MCF 10A (cell line): ENCODE measurements at regions not wholly inside any gene's neighbourhood (a gene's known extent, or its start where the extent isn't known, plus 50 kb on each side); places are given as distances from the start of the nearest gene placed in this dataset.
"Not testable (repeated sequence)": the region's sequence is repeated elsewhere in the genome, so short reads cannot be mapped to it uniquely, and the experiment has no call there.

Experiments used
- BruUV-seq: library from RNA; stranded (reverse); fragments of 400-500 nt; replicated peaks from 2 replicates; lab custom pipeline; 2021; lab: Mats Ljungman, UMichigan
- CTCF ChIA-PET: fragments of 300-600 bp; sonication (Branson Sonifier 250); formaldehyde crosslinking; extraction: SDS; loops from one replicate; lab custom pipeline; 2021; ENCODE audit warnings: antibody characterized with exemption, inconsistent platforms; lab: Yijun Ruan, JAX
- POLR2A ChIA-PET: fragments of 300-600, 350-650 bp; sonication (Branson Sonifier 250); formaldehyde crosslinking; extraction: SDS; loops from one replicate; lab custom pipeline; 2020; ENCODE audit warnings: antibody characterized with exemption, inconsistent platforms; lab: Yijun Ruan, JAX
- DNase-seq: peaks from one replicate; pipeline ENCODE4 v3.0.0-alpha.2; 2018; ENCODE audit not compliant: unreplicated experiment
- H3K27ac Mint-ChIP-seq: one replicate; pipeline ENCODE4 v1.8.0; 2022; ENCODE audit warnings: mild to moderate bottlenecking, low read depth, mixed read lengths; ENCODE audit not compliant: unreplicated experiment
- H3K27me3 Mint-ChIP-seq: one replicate; pipeline ENCODE4 v1.8.0; 2022; ENCODE audit warnings: mixed read lengths; ENCODE audit not compliant: insufficient read depth, unreplicated experiment
- H3K36me3 Mint-ChIP-seq: one replicate; pipeline ENCODE4 v1.8.0; 2022; ENCODE audit warnings: mild to moderate bottlenecking, moderate library complexity, mixed read lengths; ENCODE audit not compliant: insufficient read depth, unreplicated experiment
- H3K4me1 Mint-ChIP-seq: one replicate; pipeline ENCODE4 v1.8.0; 2022; ENCODE audit warnings: mixed read lengths; ENCODE audit not compliant: insufficient read depth, unreplicated experiment
- H3K4me3 Mint-ChIP-seq: one replicate; pipeline ENCODE4 v1.8.0; 2022; ENCODE audit warnings: mild to moderate bottlenecking, moderate library complexity, mixed read lengths; ENCODE audit not compliant: unreplicated experiment
- H3K9me3 Mint-ChIP-seq: one replicate; pipeline ENCODE4 v1.8.0; 2022; ENCODE audit warnings: mixed read lengths; ENCODE audit not compliant: unreplicated experiment
- intact Hi-C: fragments of 100-400 bp; cut with micrococcal nuclease; formaldehyde crosslinking; loops from 2 replicates; pipeline ENCODE4 v1.14.1; 2022
- TF ChIP-seq, protein P1 (sequence below): fragments of 200-600 bp; IDR thresholded peaks from one replicate; pipeline ENCODE4 v1.8.0; 2022; ENCODE audit warnings: antibody characterized with exemption, mild to moderate bottlenecking; ENCODE audit not compliant: unreplicated experiment

DNA sequence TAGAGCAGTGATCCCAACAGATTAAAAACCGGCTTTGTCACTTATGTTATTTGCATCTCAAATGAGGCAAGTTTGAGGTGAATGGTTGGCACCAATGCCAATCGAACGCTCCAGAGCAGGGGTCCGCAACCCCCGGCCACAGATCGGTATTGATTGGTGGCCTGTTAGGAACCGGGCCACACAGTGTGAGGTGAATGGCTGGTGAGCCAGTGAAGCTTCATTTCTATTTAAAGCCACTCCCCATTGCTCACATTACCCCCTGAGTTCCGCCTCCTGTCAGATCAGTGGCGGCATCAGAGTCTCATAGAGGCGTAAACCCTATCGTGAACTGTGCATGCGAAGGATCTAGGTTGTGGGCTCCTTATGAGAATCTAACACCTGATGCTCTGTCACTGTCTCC, 132.0 kb downstream of the TMEM182 start:
- Mint-ChIP-seq H3K36me3 (no peaks in the 10 kb centered on the region), H3K4me3 (no peak overlapping the region), H3K9me3 (no peaks in the 10 kb centered on the region), H3K27me3 (no peaks in the 10 kb centered on the region), H3K27ac (no peak overlapping the region), H3K4me1 (peaks cover 15% of the 10 kb centered on the region)
- ChIA-PET CTCF (interaction anchor here (0.8 to 1.6 kb wide), 2 partner anchors 21 to 52 kb away, joined by 3 to 10 read pairs; no protein-coding TSS in a partner anchor), POLR2A (no interaction called here)
- no TSS peak for BruUV-seq
- intact Hi-C loops = no loop called here
- TF ChIP-seq, protein P1, sequence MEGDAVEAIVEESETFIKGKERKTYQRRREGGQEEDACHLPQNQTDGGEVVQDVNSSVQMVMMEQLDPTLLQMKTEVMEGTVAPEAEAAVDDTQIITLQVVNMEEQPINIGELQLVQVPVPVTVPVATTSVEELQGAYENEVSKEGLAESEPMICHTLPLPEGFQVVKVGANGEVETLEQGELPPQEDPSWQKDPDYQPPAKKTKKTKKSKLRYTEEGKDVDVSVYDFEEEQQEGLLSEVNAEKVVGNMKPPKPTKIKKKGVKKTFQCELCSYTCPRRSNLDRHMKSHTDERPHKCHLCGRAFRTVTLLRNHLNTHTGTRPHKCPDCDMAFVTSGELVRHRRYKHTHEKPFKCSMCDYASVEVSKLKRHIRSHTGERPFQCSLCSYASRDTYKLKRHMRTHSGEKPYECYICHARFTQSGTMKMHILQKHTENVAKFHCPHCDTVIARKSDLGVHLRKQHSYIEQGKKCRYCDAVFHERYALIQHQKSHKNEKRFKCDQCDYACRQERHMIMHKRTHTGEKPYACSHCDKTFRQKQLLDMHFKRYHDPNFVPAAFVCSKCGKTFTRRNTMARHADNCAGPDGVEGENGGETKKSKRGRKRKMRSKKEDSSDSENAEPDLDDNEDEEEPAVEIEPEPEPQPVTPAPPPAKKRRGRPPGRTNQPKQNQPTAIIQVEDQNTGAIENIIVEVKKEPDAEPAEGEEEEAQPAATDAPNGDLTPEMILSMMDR = no peak
- DNase-seq = no peak

DNA sequence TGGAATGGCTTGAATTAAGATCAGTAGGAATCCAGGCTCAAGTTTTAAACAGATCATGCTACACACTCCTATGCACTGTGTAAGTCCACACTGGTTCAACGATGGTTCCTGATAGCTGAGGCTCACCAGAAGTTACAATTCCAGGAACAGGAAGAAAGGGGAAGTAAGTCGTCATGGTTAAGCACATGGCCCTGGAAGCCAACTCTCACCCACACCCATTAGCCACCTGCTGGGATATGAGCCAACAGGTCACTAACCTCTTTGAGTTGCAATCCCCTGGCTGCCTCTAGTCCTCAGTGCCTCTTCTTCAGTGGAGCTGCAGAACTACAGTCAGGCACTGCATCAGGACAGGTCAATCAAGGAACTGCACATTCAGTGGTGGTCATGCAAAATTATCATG, 133.5 kb downstream of the TMEM182 start:
- peak; percentile 39 for DNase-seq
- POLR2A ChIA-PET = no interaction called here
- H3K27me3 Mint-ChIP-seq = no peaks in the 10 kb centered on the region
- intact Hi-C loops = no loop called here
- H3K9me3 Mint-ChIP-seq = no peaks in the 10 kb centered on the region
- H3K4me1 Mint-ChIP-seq = peaks cover 15% of the 10 kb centered on the region
- H3K27ac Mint-ChIP-seq = no peak overlapping the region
- TF ChIP-seq, protein P1 = no peak
- no TSS peak for BruUV-seq
- CTCF ChIA-PET = interaction anchor here (0.7 to 1.6 kb wide), 4 partner anchors 22 to 134 kb away, joined by 3 to 5 read pairs (median 4); no protein-coding TSS in a partner anchor
- H3K4me3 Mint-ChIP-seq = no peak overlapping the region
- no peaks in the 10 kb centered on the region for H3K36me3 Mint-ChIP-seq

DNA sequence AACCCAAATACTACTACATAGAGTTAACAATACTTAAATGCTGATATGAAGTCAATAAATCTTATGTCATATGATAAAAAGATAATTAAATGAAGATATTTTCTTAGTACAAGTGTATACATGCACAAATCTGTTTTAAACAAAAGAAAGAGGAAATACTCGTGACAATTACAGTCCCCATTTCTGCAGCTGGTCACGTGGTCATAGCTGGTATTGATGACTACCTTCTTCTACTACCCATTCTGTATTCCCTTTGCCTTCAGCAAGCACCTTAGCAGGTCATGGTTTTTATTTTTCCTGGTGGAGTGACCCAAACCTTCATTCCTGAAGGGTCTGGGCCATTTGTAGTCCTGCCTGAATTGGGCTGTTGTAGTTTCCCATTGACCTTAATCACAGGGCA, 147.4 kb downstream of the TMEM182 start:
- H3K4me1 Mint-ChIP-seq, H3K27ac Mint-ChIP-seq, H3K27me3 Mint-ChIP-seq, H3K9me3 Mint-ChIP-seq, H3K36me3 Mint-ChIP-seq, DNase-seq, POLR2A ChIA-PET, intact Hi-C loops, H3K4me3 Mint-ChIP-seq, BruUV-seq: not testable (repeated sequence)
- CTCF ChIA-PET = interaction anchor here (0.6 kb wide), 1 partner anchor 68 kb away, joined by 3 read pairs; no protein-coding TSS in a partner anchor

DNA sequence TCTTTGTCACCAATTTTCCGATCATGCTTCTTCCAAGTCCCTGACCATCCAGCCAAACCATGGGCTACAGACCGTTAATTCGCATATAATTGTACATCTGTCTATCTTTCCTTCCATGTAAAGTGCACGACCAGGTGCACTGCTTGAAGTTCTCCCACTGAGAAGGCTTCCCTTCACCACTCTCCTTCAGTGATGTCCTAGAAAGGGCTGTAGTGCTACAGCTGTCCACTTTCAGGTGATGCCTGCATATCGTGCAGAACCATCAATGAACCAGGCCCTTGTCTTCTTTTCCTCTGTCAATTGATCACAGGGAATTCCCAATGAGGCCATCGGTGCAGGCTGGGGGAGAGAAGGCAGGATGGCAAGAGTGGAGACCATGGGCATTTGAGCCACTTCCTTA, 148.9 kb downstream of the TMEM182 start:
- Mint-ChIP-seq H3K4me3 (no peak overlapping the region), H3K36me3 (peaks cover 4% of the 10 kb centered on the region), H3K9me3 (no peaks in the 10 kb centered on the region), H3K27ac (no peak overlapping the region), H3K4me1 (peaks cover 5% of the 10 kb centered on the region), H3K27me3 (no peaks in the 10 kb centered on the region)
- TF ChIP-seq, protein P1 = no peak
- ChIA-PET POLR2A (no interaction called here), CTCF (no interaction called here)
- intact Hi-C loops = no loop called here
- no TSS peak for BruUV-seq
- no peak for DNase-seq
